MCF 10A (cell line): ENCODE measurements at regions not wholly inside any gene's neighbourhood (a gene's known extent, or its start where the extent isn't known, plus 50 kb on each side); places are given as distances from the start of the nearest gene placed in this dataset.

Source experiments
- BruUV-seq: library from RNA; stranded (reverse); fragments of 400-500 nt; replicated peaks from 2 replicates; lab custom pipeline; 2021; lab: Mats Ljungman, UMichigan
- CTCF ChIA-PET: fragments of 300-600 bp; sonication (Branson Sonifier 250); formaldehyde crosslinking; extraction: SDS; loops from one replicate; lab custom pipeline; 2021; ENCODE audit warnings: antibody characterized with exemption, inconsistent platforms; lab: Yijun Ruan, JAX
- POLR2A ChIA-PET: fragments of 300-600, 350-650 bp; sonication (Branson Sonifier 250); formaldehyde crosslinking; extraction: SDS; loops from one replicate; lab custom pipeline; 2020; ENCODE audit warnings: antibody characterized with exemption, inconsistent platforms; lab: Yijun Ruan, JAX
- DNase-seq: peaks from one replicate; pipeline ENCODE4 v3.0.0-alpha.2; 2018; ENCODE audit not compliant: unreplicated experiment
- H3K27ac Mint-ChIP-seq: one replicate; pipeline ENCODE4 v1.8.0; 2022; ENCODE audit warnings: mild to moderate bottlenecking, low read depth, mixed read lengths; ENCODE audit not compliant: unreplicated experiment
- H3K27me3 Mint-ChIP-seq: one replicate; pipeline ENCODE4 v1.8.0; 2022; ENCODE audit warnings: mixed read lengths; ENCODE audit not compliant: insufficient read depth, unreplicated experiment
- H3K36me3 Mint-ChIP-seq: one replicate; pipeline ENCODE4 v1.8.0; 2022; ENCODE audit warnings: mild to moderate bottlenecking, moderate library complexity, mixed read lengths; ENCODE audit not compliant: insufficient read depth, unreplicated experiment
- H3K4me1 Mint-ChIP-seq: one replicate; pipeline ENCODE4 v1.8.0; 2022; ENCODE audit warnings: mixed read lengths; ENCODE audit not compliant: insufficient read depth, unreplicated experiment
- H3K4me3 Mint-ChIP-seq: one replicate; pipeline ENCODE4 v1.8.0; 2022; ENCODE audit warnings: mild to moderate bottlenecking, moderate library complexity, mixed read lengths; ENCODE audit not compliant: unreplicated experiment
- H3K9me3 Mint-ChIP-seq: one replicate; pipeline ENCODE4 v1.8.0; 2022; ENCODE audit warnings: mixed read lengths; ENCODE audit not compliant: unreplicated experiment
- intact Hi-C: fragments of 100-400 bp; cut with micrococcal nuclease; formaldehyde crosslinking; loops from 2 replicates; pipeline ENCODE4 v1.14.1; 2022
- TF ChIP-seq, protein P1 (sequence below): fragments of 200-600 bp; IDR thresholded peaks from one replicate; pipeline ENCODE4 v1.8.0; 2022; ENCODE audit warnings: antibody characterized with exemption, mild to moderate bottlenecking; ENCODE audit not compliant: unreplicated experiment

- no TSS peak for BruUV-seq
- DNase-seq = no peak
- ChIA-PET POLR2A (no interaction called here), CTCF (no interaction called here)
- Mint-ChIP-seq H3K4me3 (no peak overlapping the region), H3K9me3 (no peaks in the 10 kb centered on the region), H3K36me3 (no peaks in the 10 kb centered on the region), H3K4me1 (no peaks in the 10 kb centered on the region), H3K27me3 (no peaks in the 10 kb centered on the region), H3K27ac (no peak overlapping the region)
- TF ChIP-seq, protein P1, sequence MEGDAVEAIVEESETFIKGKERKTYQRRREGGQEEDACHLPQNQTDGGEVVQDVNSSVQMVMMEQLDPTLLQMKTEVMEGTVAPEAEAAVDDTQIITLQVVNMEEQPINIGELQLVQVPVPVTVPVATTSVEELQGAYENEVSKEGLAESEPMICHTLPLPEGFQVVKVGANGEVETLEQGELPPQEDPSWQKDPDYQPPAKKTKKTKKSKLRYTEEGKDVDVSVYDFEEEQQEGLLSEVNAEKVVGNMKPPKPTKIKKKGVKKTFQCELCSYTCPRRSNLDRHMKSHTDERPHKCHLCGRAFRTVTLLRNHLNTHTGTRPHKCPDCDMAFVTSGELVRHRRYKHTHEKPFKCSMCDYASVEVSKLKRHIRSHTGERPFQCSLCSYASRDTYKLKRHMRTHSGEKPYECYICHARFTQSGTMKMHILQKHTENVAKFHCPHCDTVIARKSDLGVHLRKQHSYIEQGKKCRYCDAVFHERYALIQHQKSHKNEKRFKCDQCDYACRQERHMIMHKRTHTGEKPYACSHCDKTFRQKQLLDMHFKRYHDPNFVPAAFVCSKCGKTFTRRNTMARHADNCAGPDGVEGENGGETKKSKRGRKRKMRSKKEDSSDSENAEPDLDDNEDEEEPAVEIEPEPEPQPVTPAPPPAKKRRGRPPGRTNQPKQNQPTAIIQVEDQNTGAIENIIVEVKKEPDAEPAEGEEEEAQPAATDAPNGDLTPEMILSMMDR = no peak
- intact Hi-C loops = no loop called here
These were observed 1316.7 kb upstream of the SLC10A2 start for GRCh38 chr13:104382951-104383350.

DNA sequence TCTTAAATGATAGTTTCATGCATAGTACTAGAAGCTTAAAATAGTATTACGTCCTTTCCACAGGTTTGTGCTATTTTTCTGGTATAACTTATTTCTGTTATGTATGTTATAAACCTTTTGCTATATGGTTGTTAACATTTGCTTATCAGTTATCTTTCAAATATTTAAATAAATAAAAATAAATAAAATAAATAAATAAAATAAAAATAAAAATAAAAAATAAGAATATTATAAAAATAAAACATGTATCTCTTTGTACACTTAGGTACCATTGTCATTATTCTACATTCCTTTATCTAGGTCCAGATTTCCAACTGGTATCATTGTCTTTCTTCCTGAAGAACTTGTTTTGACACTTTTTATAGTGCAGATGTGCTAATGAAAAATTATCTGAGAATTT is 1310.4 kb upstream of the SLC10A2 start:
- ChIA-PET CTCF (no interaction called here), POLR2A (no interaction called here)
- no peaks in the 10 kb centered on the region for H3K9me3 Mint-ChIP-seq
- no peak overlapping the region for H3K4me3 Mint-ChIP-seq
- DNase-seq = no peak
- H3K4me1 Mint-ChIP-seq = no peaks in the 10 kb centered on the region
- H3K36me3 Mint-ChIP-seq = no peaks in the 10 kb centered on the region
- no peak overlapping the region for H3K27ac Mint-ChIP-seq
- intact Hi-C loops = no loop called here
- BruUV-seq = no TSS peak
- no peaks in the 10 kb centered on the region for H3K27me3 Mint-ChIP-seq
- TF ChIP-seq, protein P1 = no peak

GRCh38 chr13:104375614-104376013 is 1309.4 kb upstream of the SLC10A2 start:
- Mint-ChIP-seq H3K36me3 (no peaks in the 10 kb centered on the region), H3K4me1 (no peaks in the 10 kb centered on the region), H3K27me3 (no peaks in the 10 kb centered on the region), H3K9me3 (no peaks in the 10 kb centered on the region), H3K4me3 (no peak overlapping the region), H3K27ac (no peak overlapping the region)
- DNase-seq = no peak
- TF ChIP-seq, protein P1 = no peak
- CTCF ChIA-PET = no interaction called here
- POLR2A ChIA-PET = no interaction called here
- intact Hi-C loops = no loop called here
- no TSS peak for BruUV-seq

DNA sequence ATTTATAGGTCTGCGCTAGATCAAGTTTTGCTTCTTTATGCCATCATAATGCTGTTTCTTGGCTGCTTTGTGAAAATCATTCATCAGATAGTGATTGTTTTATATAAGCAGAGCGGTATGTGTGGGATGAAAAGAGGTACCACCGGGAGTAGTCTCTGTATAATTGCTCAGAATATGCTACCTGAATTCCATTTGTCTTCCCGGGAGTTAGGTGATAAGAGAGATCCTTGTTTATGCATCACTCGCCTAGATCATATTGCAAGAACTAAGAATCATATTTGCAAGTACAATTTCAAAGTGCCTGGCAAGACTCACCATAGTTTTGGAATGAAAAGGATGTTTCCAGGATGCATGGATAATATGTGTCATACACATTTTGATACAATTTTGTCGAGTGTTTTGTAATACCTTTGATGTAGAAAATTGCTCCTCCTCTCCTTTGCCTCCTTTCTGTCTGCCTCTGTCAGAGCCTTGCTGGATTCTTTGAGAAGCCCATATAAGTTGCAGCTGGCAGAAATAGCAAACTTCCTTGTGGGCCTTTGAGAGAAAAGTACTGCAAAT is 1306.0 kb upstream of the SLC10A2 start:
- no peak overlapping the region for H3K27ac Mint-ChIP-seq
- ChIA-PET CTCF (no interaction called here), POLR2A (no interaction called here)
- no peak for DNase-seq
- no peak overlapping the region for H3K4me3 Mint-ChIP-seq
- no TSS peak for BruUV-seq
- no peaks in the 10 kb centered on the region for H3K27me3 Mint-ChIP-seq
- no peaks in the 10 kb centered on the region for H3K9me3 Mint-ChIP-seq
- H3K4me1 Mint-ChIP-seq = no peaks in the 10 kb centered on the region
- no peaks in the 10 kb centered on the region for H3K36me3 Mint-ChIP-seq
- intact Hi-C loops = no loop called here
- TF ChIP-seq, protein P1 = no peak
